GM18498 (cell line): ENCODE measurements at regions not wholly inside any gene's neighbourhood (a gene's known extent, or its start where the extent isn't known, plus 50 kb on each side); places are given as distances from the start of the nearest gene placed in this dataset.

Experiments
- ATAC-seq: cut with Tn5 transposase; IDR thresholded peaks from one replicate; pipeline ENCODE4 v1.9.1; 2021; ENCODE audit warnings: mild to moderate bottlenecking, moderate library complexity; ENCODE audit not compliant: unreplicated experiment

GRCh38 chr14:95387826-95388445 lies 68.2 kb upstream of the CLMN start:
- no peak for ATAC-seq

GRCh38 chr14:95386536-95387095 lies 66.9 kb upstream of the CLMN start:
- ATAC-seq, result no peak

- ATAC-seq, result no peak
Measured at GRCh38 chr14:95385701-95386100, 66.0 kb upstream of the CLMN start.

GRCh38 chr14:95382747-95383146 lies 63.0 kb upstream of the CLMN start:
- no peak for ATAC-seq

GRCh38 chr14:95381726-95382125 lies 62.0 kb upstream of the CLMN start:
- ATAC-seq, result no peak

- ATAC-seq, result no peak
Measured at GRCh38 chr14:95380350-95381042, 60.8 kb upstream of the CLMN start.

GRCh38 chr14:95379634-95380033 lies 59.9 kb upstream of the CLMN start:
- no peak for ATAC-seq

GRCh38 chr14:95375539-95376109 lies 55.9 kb upstream of the CLMN start:
- ATAC-seq, result no peak

GRCh38 chr14:95374239-95374997 lies 54.7 kb upstream of the CLMN start:
- no peak for ATAC-seq

GRCh38 chr14:95370076-95370475 lies 50.4 kb upstream of the CLMN start:
- no peak for ATAC-seq
